GM12891 (cell line): ENCODE measurements at regions not wholly inside any gene's neighbourhood (a gene's known extent, or its start where the extent isn't known, plus 50 kb on each side); places are given as distances from the start of the nearest gene placed in this dataset.

ENCODE experiments used
- PAX5 ChIP-seq: IDR thresholded peaks from 2 replicates; pipeline ENCODE4 v1.6.1; 2011; ENCODE audit warnings: low read length, moderate library complexity, mild to moderate bottlenecking; ENCODE audit not compliant: insufficient read depth, severe bottlenecking
- POLR2A ChIP-seq: IDR thresholded peaks from 2 replicates; pipeline ENCODE4 v1.6.1; 2011; ENCODE audit warnings: low read depth, low read length, control low read depth
- POLR2AphosphoS5 ChIP-seq: IDR thresholded peaks from 2 replicates; pipeline ENCODE4 v1.6.1; 2011; ENCODE audit warnings: low read depth, low read length, control low read depth
- POU2F2 ChIP-seq: IDR thresholded peaks from 2 replicates; pipeline ENCODE4 v1.6.1; 2011; ENCODE audit warnings: low read depth, mild to moderate bottlenecking, control low read depth, low read length, moderate library complexity
- TAF1 ChIP-seq: IDR thresholded peaks from 2 replicates; pipeline ENCODE4 v1.6.1; 2011; ENCODE audit warnings: low read depth, low read length, control low read depth

GRCh38 chr11:116693593-116694348, 79.0 kb downstream of the BUD13 start:
- TF ChIP-seq POLR2A (no peak), TAF1 (no peak), POLR2AphosphoS5 (no peak), POU2F2 (no peak), PAX5 (no peak)
